ENCODE measurements at regions not wholly inside any gene's neighbourhood (a gene's known extent, or its start where the extent isn't known, plus 50 kb on each side); places are given as distances from the start of the nearest gene placed in this dataset.

DNA sequence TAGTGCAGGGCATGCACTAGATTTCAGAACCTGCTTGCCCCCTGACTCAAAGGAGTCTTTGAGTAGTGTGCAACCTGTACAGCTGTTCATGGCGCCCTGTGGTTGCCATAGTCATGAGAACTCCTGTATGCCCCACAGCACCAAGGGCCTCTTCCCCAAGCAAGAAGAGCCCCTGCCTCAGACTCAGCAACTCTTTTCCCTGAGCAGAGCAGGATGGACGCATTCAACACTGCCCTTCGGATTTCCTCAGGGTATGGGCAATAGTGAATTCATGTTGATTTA, 89.7 kb upstream of the KLF13 start (continued):
- TF ChIP-seq EP300 (IDR thresholded peaks at IDR 0.05; ENCODE audit: borderline replicate concordance in 1 of 2, low read depth in 2 of 2, low read length in 2 of 2) (no peak), SP1 (IDR thresholded peaks at IDR 0.05; ENCODE audit: low read depth, low read length) (no peak), POLR2A (IDR thresholded peaks at IDR 0.05; ENCODE audit: control extremely low read depth in 1 of 2, low read depth in 2 of 2, low read length in 2 of 2) (no peak)
